GM23248 (cell line): ENCODE measurements at regions not wholly inside any gene's neighbourhood (a gene's known extent, or its start where the extent isn't known, plus 50 kb on each side); places are given as distances from the start of the nearest gene placed in this dataset.

Experiments used
- EZH2 ChIP-seq: fragments of 200-600 bp; sonication (generic); IDR thresholded peaks from 2 replicates; pipeline ENCODE4 v1.6.1; 2018; ENCODE audit warnings: antibody characterized with exemption, mild to moderate bottlenecking; ENCODE audit not compliant: insufficient read depth, poor library complexity, severe bottlenecking
- EZH2phosphoT487 ChIP-seq: fragments of 200-600 bp; sonication (generic); IDR thresholded peaks from 2 replicates; pipeline ENCODE4 v1.6.1; 2018; ENCODE audit warnings: antibody characterized with exemption, moderate library complexity, mild to moderate bottlenecking, low read depth; ENCODE audit not compliant: insufficient read depth

DNA sequence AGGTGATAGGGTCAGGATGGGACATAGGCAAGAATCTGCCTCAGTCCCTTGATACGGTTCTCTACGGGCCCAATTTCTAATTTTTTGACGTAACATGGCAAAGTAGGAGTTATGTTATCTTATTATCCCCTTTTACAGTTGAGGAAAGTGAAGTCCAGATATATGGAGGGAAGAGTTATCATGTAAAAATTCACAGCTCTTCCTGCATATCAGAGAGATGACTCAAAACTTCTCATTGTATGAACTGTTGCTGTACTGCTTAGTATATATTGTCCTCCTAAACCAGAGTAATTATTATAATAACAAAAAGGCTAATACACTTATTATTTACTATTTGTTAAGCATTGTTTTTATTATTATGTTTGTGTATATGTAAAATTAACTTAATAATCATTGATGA is 260.5 kb upstream of the IGFBP7 start:
- TF ChIP-seq EZH2 (no peak), EZH2phosphoT487 (no peak)
